ENCODE measurements at regions not wholly inside any gene's neighbourhood (a gene's known extent, or its start where the extent isn't known, plus 50 kb on each side); places are given as distances from the start of the nearest gene placed in this dataset.

GRCh38 chr1:14545422-14546025, 53.0 kb upstream of the KAZN start:
- no peak for DNase-seq

GRCh38 chr1:14546416-14546815, 52.1 kb upstream of the KAZN start:
- DNase-seq, result no peak
